T-helper 1 cell treated with Interleukin-12 subunit alpha and Interleukin-12 subunit beta and Interleukin-4 antibody, amounts not matched to agents 30 μg/mL and 1 μg/mL, for 36 hours (primary cell): ENCODE measurements at regions not wholly inside any gene's neighbourhood (a gene's known extent, or its start where the extent isn't known, plus 50 kb on each side); places are given as distances from the start of the nearest gene placed in this dataset.

ENCODE experiments used
- H3K27ac Mint-ChIP-seq: one replicate; pipeline ENCODE4 v1.8.0; 2021; ENCODE audit warnings: mild to moderate bottlenecking, mixed read lengths
- H3K27me3 Mint-ChIP-seq: one replicate; pipeline ENCODE4 v1.8.0; 2021; ENCODE audit warnings: low read depth, mixed read lengths
- H3K36me3 Mint-ChIP-seq: one replicate; pipeline ENCODE4 v1.8.0; 2021; ENCODE audit warnings: low read depth, mixed read lengths
- H3K4me1 Mint-ChIP-seq: one replicate; pipeline ENCODE4 v1.8.0; 2021; ENCODE audit warnings: low read depth, mixed read lengths
- H3K4me3 Mint-ChIP-seq: one replicate; pipeline ENCODE4 v1.8.0; 2021; ENCODE audit warnings: mild to moderate bottlenecking, moderate library complexity, mixed read lengths
- H3K9me3 Mint-ChIP-seq: one replicate; pipeline ENCODE4 v1.8.0; 2021; ENCODE audit warnings: mixed read lengths

GRCh38 chr7:115410972-115411686, 489.2 kb downstream of the MDFIC start:
- Mint-ChIP-seq H3K4me1 (no peaks in the 10 kb centered on the region), H3K27me3 (no peaks in the 10 kb centered on the region), H3K9me3 (no peaks in the 10 kb centered on the region), H3K4me3 (no peak overlapping the region), H3K36me3 (no peaks in the 10 kb centered on the region), H3K27ac (no peak overlapping the region)

- H3K27ac Mint-ChIP-seq = no peak overlapping the region
Observed at GRCh38 chr7:115410434-115410820, 488.5 kb downstream of the MDFIC start.

GRCh38 chr7:115409682-115410433, 488.0 kb downstream of the MDFIC start:
- no peak overlapping the region for H3K4me3 Mint-ChIP-seq
- H3K27ac Mint-ChIP-seq = no peak overlapping the region
- H3K27me3 Mint-ChIP-seq = no peaks in the 10 kb centered on the region
- no peaks in the 10 kb centered on the region for H3K36me3 Mint-ChIP-seq
- H3K4me1 Mint-ChIP-seq = no peaks in the 10 kb centered on the region
- no peaks in the 10 kb centered on the region for H3K9me3 Mint-ChIP-seq

More at GRCh38 chr7:115410434-115410820, 488.5 kb downstream of the MDFIC start:
- Mint-ChIP-seq H3K9me3 (no peaks in the 10 kb centered on the region), H3K27me3 (no peaks in the 10 kb centered on the region), H3K36me3 (no peaks in the 10 kb centered on the region), H3K4me3 (no peak overlapping the region), H3K4me1 (no peaks in the 10 kb centered on the region)

- Mint-ChIP-seq H3K4me3 (no peak overlapping the region), H3K9me3 (no peaks in the 10 kb centered on the region), H3K27ac (no peak overlapping the region), H3K4me1 (no peaks in the 10 kb centered on the region), H3K27me3 (no peaks in the 10 kb centered on the region), H3K36me3 (no peaks in the 10 kb centered on the region)
Observed at GRCh38 chr7:115406219-115406618, 484.3 kb downstream of the MDFIC start.

GRCh38 chr7:115387137-115387536, 465.2 kb downstream of the MDFIC start:
- Mint-ChIP-seq H3K4me3 (no peak overlapping the region), H3K4me1 (no peaks in the 10 kb centered on the region), H3K27ac (no peak overlapping the region), H3K36me3 (no peaks in the 10 kb centered on the region), H3K9me3 (no peaks in the 10 kb centered on the region), H3K27me3 (no peaks in the 10 kb centered on the region)

DNA sequence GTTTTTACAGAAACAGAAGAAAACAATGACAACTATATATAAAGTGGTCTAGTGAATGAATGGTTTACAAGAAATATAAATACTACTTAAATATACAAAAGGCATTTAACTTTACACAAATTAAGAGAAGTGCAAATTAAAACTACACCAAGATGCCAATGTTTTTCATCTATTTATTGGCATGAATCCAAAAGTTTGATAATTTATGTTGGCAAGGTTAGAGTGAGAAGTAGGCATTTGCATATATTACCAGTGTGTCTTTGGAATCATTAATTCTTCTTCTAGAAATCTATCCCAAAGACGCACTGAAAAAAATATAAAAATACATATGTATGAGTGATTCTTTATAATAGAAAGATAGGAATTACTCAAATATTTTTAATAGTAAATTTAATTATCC, 457.4 kb downstream of the MDFIC start:
- Mint-ChIP-seq H3K27me3 (no peaks in the 10 kb centered on the region), H3K4me3 (no peak overlapping the region), H3K4me1 (no peaks in the 10 kb centered on the region), H3K9me3 (no peaks in the 10 kb centered on the region), H3K27ac (no peak overlapping the region), H3K36me3 (no peaks in the 10 kb centered on the region)

DNA sequence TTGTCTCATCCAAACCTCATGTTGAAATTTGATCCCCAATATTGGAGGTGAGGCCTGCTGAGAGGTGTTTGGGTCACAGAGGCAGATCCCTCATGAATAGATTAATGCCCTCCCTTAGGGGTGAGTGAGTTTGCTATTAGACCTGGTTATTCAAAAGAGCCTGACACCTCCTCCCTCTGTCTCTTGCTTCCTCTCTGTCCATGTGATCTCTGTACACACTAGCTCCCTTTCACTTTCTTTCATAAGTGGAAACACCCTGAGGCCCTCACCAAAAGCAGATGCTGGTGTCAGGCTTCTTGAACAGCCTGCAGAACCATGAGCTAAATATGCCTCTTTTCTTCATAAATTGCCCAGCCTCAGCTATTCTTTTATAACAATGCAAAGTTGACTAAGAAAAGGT, 447.1 kb downstream of the MDFIC start:
- H3K27ac Mint-ChIP-seq = no peak overlapping the region
- H3K4me1 Mint-ChIP-seq = no peaks in the 10 kb centered on the region
- H3K36me3 Mint-ChIP-seq = no peaks in the 10 kb centered on the region
- no peak overlapping the region for H3K4me3 Mint-ChIP-seq
- no peaks in the 10 kb centered on the region for H3K27me3 Mint-ChIP-seq
- no peaks in the 10 kb centered on the region for H3K9me3 Mint-ChIP-seq

DNA sequence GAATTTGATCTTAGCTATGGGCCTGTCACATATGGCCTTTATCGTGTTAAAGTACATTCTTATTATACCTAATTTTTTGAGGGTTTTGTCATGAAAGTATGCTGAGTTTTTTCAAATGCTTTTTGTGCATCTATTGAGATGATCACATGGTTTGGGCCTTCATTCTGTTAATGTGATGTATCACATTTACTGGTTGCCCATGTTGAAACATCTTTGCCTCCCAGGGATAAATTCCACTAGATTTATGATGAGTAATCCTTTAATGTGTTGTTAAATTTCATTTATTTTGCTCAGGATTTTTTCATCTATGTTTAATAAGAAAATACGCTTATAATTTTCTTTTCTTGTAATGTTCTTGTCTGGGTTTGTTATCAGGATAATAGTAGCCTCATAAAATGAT, 442.0 kb downstream of the MDFIC start:
- Mint-ChIP-seq H3K9me3 (no peaks in the 10 kb centered on the region), H3K27me3 (no peaks in the 10 kb centered on the region), H3K27ac (no peak overlapping the region), H3K36me3 (no peaks in the 10 kb centered on the region), H3K4me3 (no peak overlapping the region), H3K4me1 (no peaks in the 10 kb centered on the region)

DNA sequence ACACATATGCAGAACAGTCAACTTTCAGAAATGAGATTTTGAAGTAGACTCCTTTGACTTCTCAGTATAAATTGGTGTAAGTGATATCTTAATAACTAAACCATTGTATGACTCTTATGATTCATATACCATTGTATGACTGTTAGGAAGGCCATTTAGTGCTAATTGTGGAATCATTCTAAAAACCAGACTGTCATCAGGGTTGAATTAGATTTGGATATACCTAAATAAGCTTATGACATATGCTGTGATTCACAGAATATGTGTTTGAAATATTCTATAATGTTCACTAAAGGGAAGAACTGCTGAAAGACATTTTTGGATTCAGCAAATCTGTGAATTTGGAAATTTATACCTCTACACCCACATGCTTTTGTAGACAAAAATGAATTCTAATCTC, 438.1 kb downstream of the MDFIC start:
- Mint-ChIP-seq H3K27me3 (no peaks in the 10 kb centered on the region), H3K27ac (no peak overlapping the region), H3K36me3 (no peaks in the 10 kb centered on the region), H3K4me1 (no peaks in the 10 kb centered on the region), H3K9me3 (no peaks in the 10 kb centered on the region), H3K4me3 (no peak overlapping the region)

- Mint-ChIP-seq H3K36me3 (no peaks in the 10 kb centered on the region), H3K9me3 (no peaks in the 10 kb centered on the region), H3K27me3 (no peaks in the 10 kb centered on the region), H3K4me1 (no peaks in the 10 kb centered on the region), H3K27ac (no peak overlapping the region), H3K4me3 (no peak overlapping the region)
Observed at GRCh38 chr7:115359119-115359518, 437.2 kb downstream of the MDFIC start.

DNA sequence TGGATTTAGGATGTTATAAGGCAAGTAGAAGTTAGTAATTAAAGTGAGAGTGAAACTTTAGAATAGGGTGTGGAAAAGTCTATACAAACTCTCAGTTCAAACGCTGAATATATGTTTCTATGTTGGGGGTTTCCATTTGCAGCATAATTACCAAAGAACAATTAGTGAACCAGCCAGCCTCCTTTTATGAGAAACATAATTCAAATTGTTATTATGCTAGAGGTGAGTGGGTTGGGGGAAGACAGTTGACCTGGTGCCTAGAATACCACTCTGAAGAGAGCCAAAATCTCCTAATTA, 435.8 kb downstream of the MDFIC start:
- Mint-ChIP-seq H3K4me3 (no peak overlapping the region), H3K36me3 (no peaks in the 10 kb centered on the region), H3K9me3 (no peaks in the 10 kb centered on the region), H3K27ac (no peak overlapping the region), H3K4me1 (no peaks in the 10 kb centered on the region), H3K27me3 (no peaks in the 10 kb centered on the region)

GRCh38 chr7:115356999-115357702, 435.3 kb downstream of the MDFIC start:
- Mint-ChIP-seq H3K4me3 (no peak overlapping the region), H3K27ac (no peak overlapping the region), H3K9me3 (no peaks in the 10 kb centered on the region), H3K36me3 (no peaks in the 10 kb centered on the region), H3K27me3 (no peaks in the 10 kb centered on the region), H3K4me1 (no peaks in the 10 kb centered on the region)

DNA sequence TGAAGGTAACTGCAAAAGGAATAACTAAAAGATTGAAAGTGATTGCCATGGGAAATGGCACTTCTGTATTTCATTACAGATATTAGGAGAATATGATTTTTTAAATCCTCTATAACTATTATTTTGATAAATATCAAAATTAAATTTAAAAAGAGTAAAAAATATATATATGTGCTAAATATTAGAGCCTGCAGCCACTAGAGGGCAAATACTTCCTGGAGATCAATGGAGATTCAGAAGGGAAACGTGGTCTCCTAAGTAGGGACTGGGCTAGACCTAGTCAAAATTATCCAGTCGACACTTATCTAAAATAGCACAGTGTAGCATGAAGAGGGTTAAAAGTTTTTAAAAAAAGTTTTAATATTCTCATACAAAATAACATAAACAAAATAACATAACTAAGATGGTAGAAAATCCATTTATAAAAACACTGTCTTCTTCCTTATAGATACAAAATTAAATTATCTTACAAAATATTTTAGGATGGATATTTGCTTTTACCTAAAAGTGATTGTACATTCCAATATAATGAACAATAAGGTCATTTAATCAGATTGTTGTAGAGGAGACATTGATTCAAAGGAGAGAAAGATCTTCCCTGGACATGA, 434.3 kb downstream of the MDFIC start:
- Mint-ChIP-seq H3K4me3 (no peak overlapping the region), H3K4me1 (no peaks in the 10 kb centered on the region), H3K27me3 (no peaks in the 10 kb centered on the region), H3K36me3 (no peaks in the 10 kb centered on the region), H3K27ac (no peak overlapping the region), H3K9me3 (no peaks in the 10 kb centered on the region)

DNA sequence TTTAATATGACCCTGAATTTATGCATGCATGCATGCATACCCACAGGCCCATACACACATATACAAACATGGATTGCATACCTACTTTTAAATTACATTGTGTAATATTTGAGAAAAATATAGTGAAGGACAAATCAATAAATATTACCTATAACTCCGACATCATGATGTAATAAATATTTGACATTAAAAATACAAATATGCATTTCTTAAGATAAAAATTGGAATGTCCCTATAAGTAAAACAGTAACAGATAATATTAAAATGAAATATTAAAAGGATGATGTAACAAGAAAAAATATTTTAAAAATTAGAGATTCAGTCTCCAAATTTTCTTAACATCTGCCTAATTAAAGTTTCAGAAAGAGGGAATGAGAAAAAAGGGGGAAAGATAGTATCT, 433.0 kb downstream of the MDFIC start:
- Mint-ChIP-seq H3K27me3 (no peaks in the 10 kb centered on the region), H3K4me3 (no peak overlapping the region), H3K4me1 (no peaks in the 10 kb centered on the region), H3K27ac (no peak overlapping the region), H3K36me3 (no peaks in the 10 kb centered on the region), H3K9me3 (no peaks in the 10 kb centered on the region)

GRCh38 chr7:115352375-115352774, 430.5 kb downstream of the MDFIC start:
- Mint-ChIP-seq H3K9me3 (no peaks in the 10 kb centered on the region), H3K4me1 (no peaks in the 10 kb centered on the region), H3K27ac (no peak overlapping the region), H3K27me3 (no peaks in the 10 kb centered on the region), H3K36me3 (no peaks in the 10 kb centered on the region), H3K4me3 (no peak overlapping the region)
